ENCODE measurements at regions not wholly inside any gene's neighbourhood (a gene's known extent, or its start where the extent isn't known, plus 50 kb on each side); places are given as distances from the start of the nearest gene placed in this dataset.

- no peaks in the 10 kb centered on the region for H3K9me3 ChIP-seq (ENCODE audit: control insufficient read depth in 1 of 2, insufficient read depth in 1 of 2, low read depth in 1 of 2, low read length in 2 of 2)
- CTCF ChIA-PET: no interaction called here
- POLR2A ChIA-PET: no interaction called here
Measured at GRCh38 chr6:76770281-76770680, 693.0 kb downstream of the HTR1B start.

More at GRCh38 chr6:76770281-76770680, 693.0 kb downstream of the HTR1B start:
- DNase-seq (ENCODE audit: low read depth, low spot score) (no peak), ATAC-seq (no peak)
- H3K9me2 ChIP-seq (ENCODE audit: insufficient read depth): no peaks in the 10 kb centered on the region
- BruUV-seq (replicated peaks): no TSS peak
- H2AFZ ChIP-seq (ENCODE audit: low read depth, low read length, poor library complexity, severe bottlenecking): no peak overlapping the region
- H3K4me1 ChIP-seq (ENCODE audit: control insufficient read depth in 1 of 2, insufficient read depth in 2 of 2, low read length in 2 of 2): no peaks in the 10 kb centered on the region
- H3K27ac ChIP-seq (ENCODE audit: low read depth, low read length): no peak overlapping the region
- no peaks in the 10 kb centered on the region for H3K27me3 ChIP-seq (ENCODE audit: insufficient read depth, low read length)
- no peaks in the 10 kb centered on the region for H3K79me2 ChIP-seq (ENCODE audit: insufficient read depth, low read length)
- no peaks in the 10 kb centered on the region for H4K20me1 ChIP-seq (ENCODE audit: insufficient read depth)
- no peaks in the 10 kb centered on the region for H3K36me3 ChIP-seq (ENCODE audit: control insufficient read depth in 1 of 2, insufficient read depth in 2 of 2, low read length in 2 of 2)
- intact Hi-C loops (cut with micrococcal nuclease): no loop called here
- TF ChIP-seq ZFX (IDR thresholded peaks at IDR 0.05) (no peak), ZBTB33 (IDR thresholded peaks at IDR 0.05; ENCODE audit: extremely low read depth, insufficient replicate concordance, low read length) (no peak), YY1 (IDR thresholded peaks at IDR 0.05; ENCODE audit: extremely low read depth, insufficient replicate concordance, low read depth, low read length) (no peak), EZH2 (IDR thresholded peaks at IDR 0.05) (no peak), CBX3 (IDR thresholded peaks at IDR 0.05; ENCODE audit: low read depth) (no peak), RAD21 (IDR thresholded peaks at IDR 0.05; ENCODE audit: low read depth) (no peak), CEBPB (IDR thresholded peaks at IDR 0.05; ENCODE audit: low read depth) (no peak), EZH2phosphoT487 (IDR thresholded peaks at IDR 0.05; ENCODE audit: borderline replicate concordance) (no peak), ELF1 (IDR thresholded peaks at IDR 0.05; ENCODE audit: borderline replicate concordance, low read depth) (no peak), TCF7L2 (IDR thresholded peaks at IDR 0.05; ENCODE audit: borderline replicate concordance, extremely low read depth, insufficient read depth, insufficient read length) (no peak), SP1 (IDR thresholded peaks at IDR 0.05; ENCODE audit: low read depth) (no peak), EGR1 (IDR thresholded peaks at IDR 0.05; ENCODE audit: low read depth) (no peak), ATF3 (IDR thresholded peaks at IDR 0.05) (no peak)
- TF ChIP-seq, protein P1, sequence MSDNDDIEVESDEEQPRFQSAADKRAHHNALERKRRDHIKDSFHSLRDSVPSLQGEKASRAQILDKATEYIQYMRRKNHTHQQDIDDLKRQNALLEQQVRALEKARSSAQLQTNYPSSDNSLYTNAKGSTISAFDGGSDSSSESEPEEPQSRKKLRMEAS (IDR thresholded peaks at IDR 0.05): no peak
- no peak overlapping the region for H3K4me2 ChIP-seq (ENCODE audit: low read length)
- RAD21 ChIA-PET (ENCODE audit: low non-redundant PET in 1 of 2, low total read pairs in 2 of 2, uncharacterized antibody in 2 of 2, unreplicated experiment in 2 of 2): no interaction called here
- no peak overlapping the region for H3K4me3 ChIP-seq (replicated peaks in 1 of 2; ENCODE audit: low read depth in 1 of 2, low read length in 2 of 2)
- no peak overlapping the region for H3K9ac ChIP-seq (ENCODE audit: low read length)
